DND-41 (cell line): ENCODE measurements at regions not wholly inside any gene's neighbourhood (a gene's known extent, or its start where the extent isn't known, plus 50 kb on each side); places are given as distances from the start of the nearest gene placed in this dataset.

Experiments used
- ATAC-seq: fragments of 200-7000 bp; cut with Tn5 transposase; 3 replicates; pipeline ENCODE4 v1.9.1; 2021; ENCODE audit warnings: low read depth; ENCODE audit not compliant: insufficient read depth
- DNase-seq: peaks from one replicate; pipeline ENCODE4 v3.0.0-alpha.2; 2020
- H2AFZ ChIP-seq: 2 replicates; pipeline ENCODE4 v1.6.0; 2012; ENCODE audit warnings: low read depth, low read length
- H3K27ac ChIP-seq: 2 replicates; pipeline ENCODE4 v1.5.1; 2012; ENCODE audit warnings: low read length, inconsistent platforms
- H3K27me3 ChIP-seq: fragments of 200-600 bp; sonication (generic); 2 replicates; pipeline ENCODE4 v1.6.0; 2012; ENCODE audit warnings: low read length, mild to moderate bottlenecking, inconsistent platforms; ENCODE audit not compliant: insufficient read depth, poor library complexity
- H3K36me3 ChIP-seq: 2 replicates; pipeline ENCODE4 v1.5.1; 2012; ENCODE audit warnings: low read length, inconsistent platforms; ENCODE audit not compliant: insufficient read depth
- H3K4me1 ChIP-seq: 2 replicates; pipeline ENCODE4 v1.5.1; 2012; ENCODE audit warnings: mild to moderate bottlenecking, low read length; ENCODE audit not compliant: insufficient read depth
- H3K4me2 ChIP-seq: 2 replicates; pipeline ENCODE4 v1.6.0; 2012; ENCODE audit warnings: mild to moderate bottlenecking, moderate library complexity, low read length, inconsistent platforms; ENCODE audit not compliant: insufficient read depth
- H3K4me3 ChIP-seq, 2 experiments: fragments of 200-600 bp in 1 of 2; shearing (Covaris generic) in 1 of 2; 2 replicates each; pipeline ENCODE4 v1.5.1; 2012 to 2016; ENCODE audit warnings: inconsistent platforms in 2 of 2, low read length in 2 of 2, mild to moderate bottlenecking in 2 of 2, low read depth in 1 of 2, moderate library complexity in 1 of 2
- H3K79me2 ChIP-seq: 2 replicates; pipeline ENCODE4 v1.6.0; 2012; ENCODE audit warnings: low read length, inconsistent platforms; ENCODE audit not compliant: insufficient read depth
- H3K9ac ChIP-seq: 2 replicates; pipeline ENCODE4 v1.6.0; 2012; ENCODE audit warnings: low read depth, mild to moderate bottlenecking, inconsistent platforms, low read length, moderate library complexity
- H3K9me3 ChIP-seq: 2 replicates; pipeline ENCODE4 v1.5.1; 2012; ENCODE audit warnings: low read length, moderate library complexity, mild to moderate bottlenecking, inconsistent platforms; ENCODE audit not compliant: insufficient read depth, severe bottlenecking
- H4K20me1 ChIP-seq: 2 replicates; pipeline ENCODE4 v1.6.0; 2012; ENCODE audit warnings: low read length; ENCODE audit not compliant: insufficient read depth
- EZH2 ChIP-seq: IDR thresholded peaks from 3 replicates; pipeline ENCODE4 v1.6.1; 2012; ENCODE audit warnings: borderline replicate concordance, low read depth, mild to moderate bottlenecking, moderate library complexity, low read length, inconsistent platforms; ENCODE audit not compliant: severe bottlenecking
- TF ChIP-seq, protein P1 (sequence below): IDR thresholded peaks from 2 replicates; pipeline ENCODE4 v1.5.1; 2012; ENCODE audit warnings: borderline replicate concordance, low read length, moderate library complexity, mild to moderate bottlenecking; ENCODE audit not compliant: poor library complexity, severe bottlenecking; ENCODE audit errors: extremely low read depth

DNA sequence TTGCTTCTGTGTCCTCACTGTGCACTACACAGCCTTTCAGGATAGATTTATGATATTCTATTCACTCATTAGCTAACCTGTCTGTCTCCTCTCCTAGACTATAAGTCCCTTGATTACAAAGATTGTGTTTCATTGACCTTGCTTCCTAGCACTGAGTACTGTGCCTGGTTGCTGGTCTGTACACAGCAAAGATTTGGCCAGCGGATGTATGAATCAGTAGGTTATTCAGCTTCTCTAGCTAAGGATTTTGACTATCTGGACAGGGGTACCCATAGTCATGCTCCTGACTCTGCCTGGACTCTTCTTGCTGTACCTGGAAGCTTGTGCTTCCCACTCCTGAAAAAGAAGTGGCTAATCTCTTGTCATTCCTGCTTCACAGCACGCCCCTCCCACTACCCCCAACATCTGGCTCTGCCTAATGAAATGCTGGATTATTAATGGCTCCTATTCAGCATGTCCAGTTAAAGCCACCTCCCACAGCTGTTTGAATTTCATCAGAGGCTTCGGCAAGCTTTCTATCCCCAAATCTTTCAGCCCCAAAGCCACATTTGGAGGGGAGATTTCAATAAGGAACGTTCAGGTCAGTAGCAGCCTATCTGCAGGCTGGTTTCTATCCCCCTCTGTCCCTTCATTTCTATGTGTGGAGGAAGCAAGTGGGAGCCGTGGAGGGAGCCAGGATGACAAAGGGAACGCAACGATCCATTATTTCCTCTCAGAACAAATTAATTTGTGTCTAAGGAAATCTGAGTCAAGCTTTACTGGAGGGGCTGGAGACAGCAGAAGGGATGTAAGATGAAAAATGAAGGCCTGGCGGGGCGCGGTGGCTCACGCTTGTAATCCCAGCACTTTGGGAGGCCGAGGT, 64.8 kb upstream of the PPM1J start:
- Histone ChIP-seq H3K9me3 (no peaks in the 10 kb centered on the region), H3K36me3 (no peaks in the 10 kb centered on the region), H2AFZ (no peak overlapping the region), H3K4me1 (no peaks in the 10 kb centered on the region), H3K27me3 (no peaks in the 10 kb centered on the region), H4K20me1 (no peaks in the 10 kb centered on the region), H3K4me2 (no peak overlapping the region), H3K79me2 (no peaks in the 10 kb centered on the region), H3K9ac (no peak overlapping the region), H3K4me3 (no peak overlapping the region), H3K27ac (no peak overlapping the region)
- DNase-seq (no peak), ATAC-seq (no peak)
- TF ChIP-seq, protein P1, sequence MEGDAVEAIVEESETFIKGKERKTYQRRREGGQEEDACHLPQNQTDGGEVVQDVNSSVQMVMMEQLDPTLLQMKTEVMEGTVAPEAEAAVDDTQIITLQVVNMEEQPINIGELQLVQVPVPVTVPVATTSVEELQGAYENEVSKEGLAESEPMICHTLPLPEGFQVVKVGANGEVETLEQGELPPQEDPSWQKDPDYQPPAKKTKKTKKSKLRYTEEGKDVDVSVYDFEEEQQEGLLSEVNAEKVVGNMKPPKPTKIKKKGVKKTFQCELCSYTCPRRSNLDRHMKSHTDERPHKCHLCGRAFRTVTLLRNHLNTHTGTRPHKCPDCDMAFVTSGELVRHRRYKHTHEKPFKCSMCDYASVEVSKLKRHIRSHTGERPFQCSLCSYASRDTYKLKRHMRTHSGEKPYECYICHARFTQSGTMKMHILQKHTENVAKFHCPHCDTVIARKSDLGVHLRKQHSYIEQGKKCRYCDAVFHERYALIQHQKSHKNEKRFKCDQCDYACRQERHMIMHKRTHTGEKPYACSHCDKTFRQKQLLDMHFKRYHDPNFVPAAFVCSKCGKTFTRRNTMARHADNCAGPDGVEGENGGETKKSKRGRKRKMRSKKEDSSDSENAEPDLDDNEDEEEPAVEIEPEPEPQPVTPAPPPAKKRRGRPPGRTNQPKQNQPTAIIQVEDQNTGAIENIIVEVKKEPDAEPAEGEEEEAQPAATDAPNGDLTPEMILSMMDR = no peak
- TF ChIP-seq EZH2 = no peak

DNA sequence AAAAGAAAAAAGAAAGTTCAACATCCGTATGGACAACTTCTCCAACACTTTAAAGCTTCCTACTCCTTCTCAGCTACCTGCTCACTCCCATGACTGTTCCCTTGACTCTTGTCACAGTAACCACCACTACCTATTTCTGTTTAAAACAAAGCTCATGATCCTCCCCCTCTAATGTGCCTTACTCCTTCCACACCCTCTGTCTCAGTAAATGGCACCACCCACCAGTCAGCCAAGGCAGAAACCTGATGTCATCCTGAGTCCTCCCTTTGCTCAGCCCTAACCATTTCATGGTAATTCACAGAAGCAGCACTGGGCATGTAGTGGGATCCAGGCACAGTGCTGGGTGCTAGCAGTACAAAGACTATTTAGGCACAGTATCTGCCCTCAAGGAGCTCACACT, 63.0 kb upstream of the PPM1J start:
- Histone ChIP-seq H3K4me2 (no peak overlapping the region), H3K4me3 (no peak overlapping the region), H4K20me1 (no peaks in the 10 kb centered on the region), H3K27ac (no peak overlapping the region), H3K9me3 (no peaks in the 10 kb centered on the region), H3K27me3 (no peaks in the 10 kb centered on the region), H3K4me1 (no peaks in the 10 kb centered on the region), H3K9ac (no peak overlapping the region), H2AFZ (no peak overlapping the region), H3K79me2 (no peaks in the 10 kb centered on the region), H3K36me3 (no peaks in the 10 kb centered on the region)
- DNase-seq (no peak), ATAC-seq (no peak)
- TF ChIP-seq, protein P1 = no peak
- no peak for TF ChIP-seq EZH2

DNA sequence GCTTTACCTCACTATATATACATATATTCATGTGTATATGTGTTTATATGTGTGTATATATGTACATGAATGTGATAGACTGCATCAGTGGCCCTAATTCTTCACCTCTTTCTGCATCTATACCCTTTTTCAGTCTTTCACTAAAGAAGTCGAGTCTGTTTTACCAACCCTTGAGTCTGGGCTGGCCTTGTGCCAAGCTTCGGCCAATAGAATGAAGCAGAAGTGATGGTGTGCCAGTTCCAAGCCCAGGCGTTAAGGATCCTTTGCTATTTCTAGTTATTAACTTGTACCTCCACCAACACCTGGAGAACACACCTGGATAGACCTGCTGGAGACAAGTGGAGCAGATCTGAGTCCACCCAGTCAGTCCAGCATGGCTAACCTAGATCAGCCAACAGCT, 61.6 kb upstream of the PPM1J start:
- Histone ChIP-seq H3K36me3 (no peaks in the 10 kb centered on the region), H3K27me3 (no peaks in the 10 kb centered on the region), H3K9ac (no peak overlapping the region), H3K79me2 (no peaks in the 10 kb centered on the region), H4K20me1 (no peaks in the 10 kb centered on the region), H3K4me3 (no peak overlapping the region), H3K4me1 (no peaks in the 10 kb centered on the region), H3K4me2 (no peak overlapping the region), H2AFZ (no peak overlapping the region), H3K9me3 (no peaks in the 10 kb centered on the region), H3K27ac (no peak overlapping the region)
- DNase-seq (no peak), ATAC-seq (no peak)
- TF ChIP-seq, protein P1 = no peak
- TF ChIP-seq EZH2 = no peak
